GM12891 (cell line): ENCODE measurements at regions not wholly inside any gene's neighbourhood (a gene's known extent, or its start where the extent isn't known, plus 50 kb on each side); places are given as distances from the start of the nearest gene placed in this dataset.

Experiments
- DNase-seq: peaks from one replicate; pipeline ENCODE4 v3.0.0; 2011; ENCODE audit warnings: low spot score; ENCODE audit not compliant: insufficient read length
- FAIRE-seq: peaks from 2 replicates; lab custom pipeline; 2011; peaks lifted over from hg19 to GRCh38; lab: Jason Lieb, UNC
- PAX5 ChIP-seq: IDR thresholded peaks from 2 replicates; pipeline ENCODE4 v1.6.1; 2011; ENCODE audit warnings: low read length, moderate library complexity, mild to moderate bottlenecking; ENCODE audit not compliant: insufficient read depth, severe bottlenecking
- POLR2A ChIP-seq: IDR thresholded peaks from 2 replicates; pipeline ENCODE4 v1.6.1; 2011; ENCODE audit warnings: low read depth, low read length, control low read depth
- POLR2AphosphoS5 ChIP-seq: IDR thresholded peaks from 2 replicates; pipeline ENCODE4 v1.6.1; 2011; ENCODE audit warnings: low read depth, low read length, control low read depth
- POU2F2 ChIP-seq: IDR thresholded peaks from 2 replicates; pipeline ENCODE4 v1.6.1; 2011; ENCODE audit warnings: low read depth, mild to moderate bottlenecking, control low read depth, low read length, moderate library complexity
- SPI1 ChIP-seq: IDR thresholded peaks from 2 replicates; pipeline ENCODE4 v1.6.1; 2011; ENCODE audit warnings: low read depth, low read length, control low read depth
- TAF1 ChIP-seq: IDR thresholded peaks from 2 replicates; pipeline ENCODE4 v1.6.1; 2011; ENCODE audit warnings: low read depth, low read length, control low read depth

- DNase-seq (no peak), FAIRE-seq (no peak)
- TF ChIP-seq POLR2A = no peak
- no peak for TF ChIP-seq TAF1
- TF ChIP-seq POLR2AphosphoS5 = no peak
- no peak for TF ChIP-seq PAX5
- TF ChIP-seq POU2F2 = no peak
- no peak for TF ChIP-seq SPI1
Measured at GRCh38 chr3:109930582-109930981, 593.2 kb upstream of the DPPA4 start.

- DNase-seq (no peak), FAIRE-seq (no peak)
- TF ChIP-seq TAF1 (no peak), POU2F2 (no peak), PAX5 (no peak), SPI1 (no peak), POLR2A (no peak), POLR2AphosphoS5 (no peak)
Measured at GRCh38 chr3:109933576-109933975, 596.2 kb upstream of the DPPA4 start.

GRCh38 chr3:109939817-109940216 is 602.5 kb upstream of the DPPA4 start:
- FAIRE-seq (no peak), DNase-seq (no peak)
- TF ChIP-seq POU2F2 (no peak), TAF1 (no peak), POLR2AphosphoS5 (no peak), SPI1 (no peak)

GRCh38 chr3:109943181-109943580 is 605.8 kb upstream of the DPPA4 start:
- DNase-seq = no peak
- no peak for FAIRE-seq
- TF ChIP-seq TAF1 = no peak
- no peak for TF ChIP-seq POLR2AphosphoS5
- TF ChIP-seq POLR2A = no peak
- no peak for TF ChIP-seq POU2F2
- TF ChIP-seq PAX5 = no peak
- TF ChIP-seq SPI1 = no peak

GRCh38 chr3:109944836-109945235 is 607.5 kb upstream of the DPPA4 start:
- FAIRE-seq = no peak
- DNase-seq = no peak
- TF ChIP-seq PAX5 (no peak), SPI1 (no peak), POLR2A (no peak), POLR2AphosphoS5 (no peak), POU2F2 (no peak), TAF1 (no peak)

GRCh38 chr3:109952924-109953323 is 615.6 kb upstream of the DPPA4 start:
- FAIRE-seq = no peak
- TF ChIP-seq TAF1 (no peak), PAX5 (no peak), POLR2A (no peak), SPI1 (no peak), POU2F2 (no peak), POLR2AphosphoS5 (no peak)
- DNase-seq = no peak

GRCh38 chr3:109963831-109964230 is 626.5 kb upstream of the DPPA4 start:
- FAIRE-seq (no peak), DNase-seq (no peak)
- TF ChIP-seq PAX5 (no peak), POU2F2 (no peak), POLR2AphosphoS5 (no peak), TAF1 (no peak), POLR2A (no peak), SPI1 (no peak)

GRCh38 chr3:109973733-109974132 is 636.4 kb upstream of the DPPA4 start:
- no peak for TF ChIP-seq PAX5
- TF ChIP-seq POLR2A = no peak
- TF ChIP-seq POLR2AphosphoS5 = no peak
- no peak for TF ChIP-seq TAF1
- no peak for TF ChIP-seq POU2F2
- TF ChIP-seq SPI1 = no peak
- FAIRE-seq (no peak), DNase-seq (no peak)

GRCh38 chr3:109977897-109978296 is 640.6 kb upstream of the DPPA4 start:
- DNase-seq (no peak), FAIRE-seq (no peak)
- TF ChIP-seq POU2F2 = no peak

GRCh38 chr3:109982201-109982600 is 644.9 kb upstream of the DPPA4 start:
- no peak for TF ChIP-seq POLR2A
- DNase-seq = no peak
- no peak for FAIRE-seq

GRCh38 chr3:109984976-109985375 is 647.6 kb upstream of the DPPA4 start:
- no peak for TF ChIP-seq PAX5
- TF ChIP-seq TAF1 = no peak
- TF ChIP-seq POU2F2 = no peak
- DNase-seq = no peak
- FAIRE-seq = no peak

GRCh38 chr3:109985943-109986555 is 648.7 kb upstream of the DPPA4 start:
- DNase-seq = no peak
- TF ChIP-seq POLR2A = no peak
- TF ChIP-seq PAX5 = no peak
- no peak for TF ChIP-seq POLR2AphosphoS5
- no peak for TF ChIP-seq SPI1
- TF ChIP-seq POU2F2 = no peak
- no peak for TF ChIP-seq TAF1
- FAIRE-seq = no peak
